GM23248 (cell line): ENCODE measurements at regions not wholly inside any gene's neighbourhood (a gene's known extent, or its start where the extent isn't known, plus 50 kb on each side); places are given as distances from the start of the nearest gene placed in this dataset.

Experiments used
- DNase-seq: peaks from one replicate; pipeline ENCODE4 v3.0.0-alpha.2; 2015
- H2AFZ ChIP-seq: fragments of 200-600 bp; sonication (generic); 2 replicates; pipeline ENCODE4 v1.6.1; 2016; ENCODE audit warnings: antibody characterized with exemption
- H3F3A ChIP-seq: fragments of 200-600 bp; sonication (generic); 2 replicates; pipeline ENCODE4 v1.6.1; 2016; ENCODE audit warnings: mild to moderate bottlenecking, antibody characterized with exemption, mixed run types; ENCODE audit not compliant: insufficient read depth
- H3K27ac ChIP-seq: fragments of 200-600 bp; sonication (generic); 2 replicates; pipeline ENCODE4 v1.5.1; 2016; ENCODE audit warnings: mild to moderate bottlenecking
- H3K27me3 ChIP-seq: fragments of 200-600 bp; sonication (generic); replicated peaks from 2 replicates; pipeline ENCODE4 v1.6.1; 2016; ENCODE audit warnings: mild to moderate bottlenecking; ENCODE audit not compliant: insufficient read depth
- H3K36me3 ChIP-seq: fragments of 200-600 bp; sonication (generic); 2 replicates; pipeline ENCODE4 v1.6.1; 2016; ENCODE audit warnings: low read depth, mild to moderate bottlenecking
- H3K4me1 ChIP-seq: fragments of 200-600 bp; sonication (generic); 2 replicates; pipeline ENCODE4 v1.6.1; 2016; ENCODE audit warnings: mild to moderate bottlenecking; ENCODE audit not compliant: insufficient read depth
- H3K4me2 ChIP-seq: fragments of 200-600 bp; sonication (generic); one replicate; pipeline ENCODE4 v1.6.1; 2016; ENCODE audit warnings: mild to moderate bottlenecking; ENCODE audit not compliant: unreplicated experiment
- H3K4me3 ChIP-seq: fragments of 200-600 bp; sonication (generic); 2 replicates; pipeline ENCODE4 v1.5.1; 2016; ENCODE audit warnings: mild to moderate bottlenecking
- H3K79me2 ChIP-seq: fragments of 200-600 bp; sonication (generic); 2 replicates; pipeline ENCODE4 v1.6.1; 2016; ENCODE audit warnings: mild to moderate bottlenecking; ENCODE audit not compliant: insufficient read depth
- H3K9ac ChIP-seq: fragments of 200-600 bp; sonication (generic); 2 replicates; pipeline ENCODE4 v1.6.1; 2016; ENCODE audit warnings: mild to moderate bottlenecking
- H3K9me2 ChIP-seq: fragments of 200-600 bp; sonication (generic); 2 replicates; pipeline ENCODE4 v1.6.1; 2016; ENCODE audit warnings: mixed run types, mild to moderate bottlenecking, moderate library complexity; ENCODE audit not compliant: insufficient read depth
- H3K9me3 ChIP-seq: fragments of 200-600 bp; sonication (generic); one replicate; pipeline ENCODE4 v1.6.1; 2017; ENCODE audit warnings: low read depth
- H4K20me1 ChIP-seq: fragments of 200-600 bp; sonication (generic); 2 replicates; pipeline ENCODE4 v1.6.0; 2016; ENCODE audit not compliant: insufficient read depth
- EZH2 ChIP-seq: fragments of 200-600 bp; sonication (generic); IDR thresholded peaks from 2 replicates; pipeline ENCODE4 v1.6.1; 2018; ENCODE audit warnings: antibody characterized with exemption, mild to moderate bottlenecking; ENCODE audit not compliant: insufficient read depth, poor library complexity, severe bottlenecking
- EZH2phosphoT487 ChIP-seq: fragments of 200-600 bp; sonication (generic); IDR thresholded peaks from 2 replicates; pipeline ENCODE4 v1.6.1; 2018; ENCODE audit warnings: antibody characterized with exemption, moderate library complexity, mild to moderate bottlenecking, low read depth; ENCODE audit not compliant: insufficient read depth
- WGBS, 2 experiments: methylation state at CpG; one replicate each; pipeline ENCODE4 v1.1.6; 2015 to 2017; ENCODE audit warnings: low lambda C conversion rate in 2 of 2, low coverage in 1 of 2; ENCODE audit errors: missing lambda C conversion rate in 2 of 2; 5-methylcytosine and 5-hydroxymethylcytosine counted together
- in situ Hi-C: fragments of 300-500 bp; cut with MboI; formaldehyde crosslinking; loops from 2 replicates; pipeline ENCODE4 v1.15.0; 2020

DNA sequence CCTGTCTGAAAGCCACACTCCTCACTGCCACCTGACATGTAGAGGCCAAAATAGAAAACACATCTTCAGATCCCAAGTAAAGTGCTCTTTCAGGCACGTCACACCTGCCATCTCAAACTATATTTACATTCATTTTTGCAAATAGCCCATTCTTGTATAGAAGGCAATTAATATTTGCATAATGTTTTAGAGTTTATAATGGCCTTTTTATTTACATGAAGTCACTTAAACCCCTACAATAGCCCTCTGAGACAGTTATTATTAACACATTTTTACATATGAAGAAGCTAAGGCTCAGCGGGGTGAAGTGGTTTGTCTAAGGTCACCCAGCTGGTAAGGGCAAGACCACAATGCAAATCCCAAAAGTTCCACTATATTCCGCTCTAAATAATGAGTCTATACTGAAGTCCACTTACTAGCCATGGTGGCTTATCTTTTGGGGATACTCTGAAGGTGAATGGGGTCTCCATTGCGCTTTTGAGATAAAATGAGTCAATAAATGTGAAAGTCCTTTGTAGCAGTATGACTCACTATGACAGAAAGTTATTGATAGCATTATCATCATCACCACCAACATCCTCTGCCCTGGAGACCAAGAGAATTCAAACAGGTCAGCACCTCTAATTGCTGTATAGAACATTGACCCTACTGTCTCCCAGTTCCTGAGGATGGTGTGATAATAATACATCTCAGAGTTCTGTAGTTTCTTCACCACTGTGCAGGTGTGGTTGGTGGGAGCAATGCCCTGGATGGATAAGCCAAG lies 155.9 kb upstream of the BCL6 start:
- Histone ChIP-seq H3K4me1 (0 out of 2 replicates have a peak, but pooled peaks cover 7% of the 10 kb centered on the region), H3K9me2 (no peaks in the 10 kb centered on the region), H2AFZ (no peak overlapping the region), H3K9ac (no peak overlapping the region), H3K4me3 (no peak overlapping the region), H3K4me2 (no peak overlapping the region), H3K36me3 (no peaks in the 10 kb centered on the region), H4K20me1 (no peaks in the 10 kb centered on the region), H3K79me2 (no peaks in the 10 kb centered on the region), H3K9me3 (no peaks in the 10 kb centered on the region), H3K27ac (no peak overlapping the region), H3F3A (no peaks in the 10 kb centered on the region), H3K27me3 (no peaks in the 10 kb centered on the region)
- 80 to 82% methylated on average over 4 of the region's 4 CpGs for WGBS, 2 experiments
- DNase-seq = no peak
- in situ Hi-C loops = no loop called here
- TF ChIP-seq EZH2phosphoT487 = no peak
- TF ChIP-seq EZH2 = no peak

DNA sequence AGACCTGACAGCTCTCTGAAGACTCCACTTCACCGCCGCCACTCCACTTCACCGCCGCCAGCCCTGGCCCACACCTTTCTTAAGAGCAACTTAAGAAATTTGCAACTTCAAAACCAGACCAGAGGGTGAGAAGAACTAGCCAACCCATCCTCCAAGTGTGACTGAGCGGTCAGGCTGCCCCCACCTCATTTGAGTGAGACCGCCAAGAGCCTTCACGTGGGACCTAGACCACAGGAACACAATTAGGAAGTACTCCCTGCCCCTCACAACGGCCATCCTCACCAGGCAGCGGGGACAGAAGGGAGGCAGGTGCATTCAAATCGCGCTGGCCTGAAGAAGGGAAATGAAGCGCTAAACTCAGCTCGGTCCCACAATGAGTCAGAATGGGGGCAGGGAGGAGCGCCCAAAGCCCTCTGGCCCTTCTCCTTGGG lies 156.8 kb upstream of the BCL6 start:
- no peak for TF ChIP-seq EZH2phosphoT487
- no peak for TF ChIP-seq EZH2
- H3F3A ChIP-seq = no peaks in the 10 kb centered on the region
- H3K4me3 ChIP-seq = no peak overlapping the region
- no peaks in the 10 kb centered on the region for H3K36me3 ChIP-seq
- H3K4me1 ChIP-seq = 0 out of 2 replicates have a peak, but pooled peaks cover 7% of the 10 kb centered on the region
- DNase-seq = no peak
- H3K9me2 ChIP-seq = no peaks in the 10 kb centered on the region
- H3K27me3 ChIP-seq = no peaks in the 10 kb centered on the region
- no peak overlapping the region for H3K9ac ChIP-seq
- no peaks in the 10 kb centered on the region for H4K20me1 ChIP-seq
- WGBS, 2 experiments = 88 to 92% methylated on average over 14 of the region's 14 CpGs
- no peak overlapping the region for H3K4me2 ChIP-seq
- H3K9me3 ChIP-seq = no peaks in the 10 kb centered on the region
- H2AFZ ChIP-seq = no peak overlapping the region
- H3K27ac ChIP-seq = no peak overlapping the region
- no peaks in the 10 kb centered on the region for H3K79me2 ChIP-seq
- in situ Hi-C loops = no loop called here

DNA sequence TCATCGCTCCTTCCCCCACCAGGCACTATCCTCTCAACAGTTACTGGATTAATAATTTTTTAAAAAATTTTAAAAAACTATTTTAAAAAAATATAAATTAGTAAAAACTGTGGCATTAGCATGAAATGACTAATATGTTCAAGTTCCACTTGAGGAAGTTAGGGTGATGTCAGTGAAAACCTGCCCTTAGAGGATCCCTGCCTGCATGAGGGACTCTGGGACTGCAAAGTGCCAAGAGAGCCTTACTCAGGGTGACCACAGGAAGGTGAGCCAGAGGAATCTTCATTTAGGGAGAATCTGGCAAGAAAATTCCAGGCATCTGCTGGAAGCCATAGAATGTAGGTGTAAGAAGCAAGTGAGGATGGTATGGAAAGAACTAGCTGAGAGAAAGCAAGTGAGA lies 157.7 kb upstream of the BCL6 start:
- WGBS, 2 experiments = 100% methylated on average over 1 of the region's 1 CpG
- peak; percentile 41 for DNase-seq
- no peak for TF ChIP-seq EZH2
- TF ChIP-seq EZH2phosphoT487 = no peak
- Histone ChIP-seq H3K79me2 (no peaks in the 10 kb centered on the region), H3K4me1 (0 out of 2 replicates have a peak, but pooled peaks cover 7% of the 10 kb centered on the region), H3F3A (no peaks in the 10 kb centered on the region), H3K4me2 (no peak overlapping the region), H2AFZ (no peak overlapping the region), H3K27ac (no peak overlapping the region), H3K9ac (no peak overlapping the region), H3K4me3 (no peak overlapping the region), H3K9me2 (no peaks in the 10 kb centered on the region), H3K9me3 (no peaks in the 10 kb centered on the region), H4K20me1 (no peaks in the 10 kb centered on the region), H3K36me3 (no peaks in the 10 kb centered on the region), H3K27me3 (no peaks in the 10 kb centered on the region)
- in situ Hi-C loops = no loop called here

DNA sequence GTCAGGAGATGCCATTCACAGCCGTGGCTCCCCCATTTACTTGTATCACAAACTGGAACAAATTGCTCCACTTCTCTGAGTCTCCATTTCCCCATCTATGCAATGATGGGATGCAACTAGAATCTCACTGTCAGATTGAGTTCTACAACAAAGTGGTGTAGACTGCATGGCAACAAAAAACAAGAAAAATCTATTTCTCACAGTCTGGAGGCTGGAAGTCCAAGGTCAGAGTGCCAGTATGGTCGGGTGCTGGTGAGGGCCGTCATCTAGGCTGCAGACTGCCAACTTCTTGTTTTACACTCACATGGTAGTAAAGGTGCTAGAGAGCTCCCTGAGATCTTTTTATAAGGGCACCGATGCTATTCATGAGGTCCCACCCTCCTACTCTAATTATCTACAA lies 158.4 kb upstream of the BCL6 start:
- H3K27ac ChIP-seq = no peak overlapping the region
- no peak overlapping the region for H3K9ac ChIP-seq
- no peaks in the 10 kb centered on the region for H3K27me3 ChIP-seq
- H3F3A ChIP-seq = no peaks in the 10 kb centered on the region
- in situ Hi-C loops = no loop called here
- no peak overlapping the region for H3K4me3 ChIP-seq
- H2AFZ ChIP-seq = no peak overlapping the region
- no peak for TF ChIP-seq EZH2phosphoT487
- TF ChIP-seq EZH2 = no peak
- H3K4me1 ChIP-seq = 0 out of 2 replicates have a peak, but pooled peaks cover 7% of the 10 kb centered on the region
- H3K9me2 ChIP-seq = no peaks in the 10 kb centered on the region
- H3K4me2 ChIP-seq = no peak overlapping the region
- H3K9me3 ChIP-seq = no peaks in the 10 kb centered on the region
- no peak for DNase-seq
- no peaks in the 10 kb centered on the region for H4K20me1 ChIP-seq
- no peaks in the 10 kb centered on the region for H3K36me3 ChIP-seq
- no peaks in the 10 kb centered on the region for H3K79me2 ChIP-seq
- 88 to 89% methylated on average over 4 of the region's 4 CpGs for WGBS, 2 experiments
